ENCODE measurements at regions not wholly inside any gene's neighbourhood (a gene's known extent, or its start where the extent isn't known, plus 50 kb on each side); places are given as distances from the start of the nearest gene placed in this dataset.

DNA sequence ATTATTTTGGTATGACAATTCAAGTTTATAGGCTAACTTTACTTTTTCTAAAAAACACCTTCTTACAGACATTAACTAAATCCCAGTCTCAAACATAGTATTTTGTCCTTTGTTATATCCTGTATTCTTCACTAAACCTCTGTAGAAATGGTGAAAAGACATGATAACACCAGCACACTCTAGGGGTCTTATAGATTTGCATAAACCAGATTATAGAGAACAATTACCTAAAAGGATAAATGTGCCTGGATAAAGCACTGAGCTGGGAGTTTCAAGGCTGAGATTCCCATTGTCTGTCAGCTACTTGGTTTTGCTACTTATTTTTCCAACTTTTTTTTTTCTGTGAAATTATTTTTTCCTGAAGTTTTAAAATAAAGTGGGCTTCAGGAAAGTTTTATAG lies 1288.6 kb upstream of the TMPRSS15 start:
- no peak for DNase-seq (ENCODE audit: low read depth)
- no peak overlapping the region for H3K4me3 ChIP-seq (ENCODE audit: low read length)
- TF ChIP-seq, protein P1, sequence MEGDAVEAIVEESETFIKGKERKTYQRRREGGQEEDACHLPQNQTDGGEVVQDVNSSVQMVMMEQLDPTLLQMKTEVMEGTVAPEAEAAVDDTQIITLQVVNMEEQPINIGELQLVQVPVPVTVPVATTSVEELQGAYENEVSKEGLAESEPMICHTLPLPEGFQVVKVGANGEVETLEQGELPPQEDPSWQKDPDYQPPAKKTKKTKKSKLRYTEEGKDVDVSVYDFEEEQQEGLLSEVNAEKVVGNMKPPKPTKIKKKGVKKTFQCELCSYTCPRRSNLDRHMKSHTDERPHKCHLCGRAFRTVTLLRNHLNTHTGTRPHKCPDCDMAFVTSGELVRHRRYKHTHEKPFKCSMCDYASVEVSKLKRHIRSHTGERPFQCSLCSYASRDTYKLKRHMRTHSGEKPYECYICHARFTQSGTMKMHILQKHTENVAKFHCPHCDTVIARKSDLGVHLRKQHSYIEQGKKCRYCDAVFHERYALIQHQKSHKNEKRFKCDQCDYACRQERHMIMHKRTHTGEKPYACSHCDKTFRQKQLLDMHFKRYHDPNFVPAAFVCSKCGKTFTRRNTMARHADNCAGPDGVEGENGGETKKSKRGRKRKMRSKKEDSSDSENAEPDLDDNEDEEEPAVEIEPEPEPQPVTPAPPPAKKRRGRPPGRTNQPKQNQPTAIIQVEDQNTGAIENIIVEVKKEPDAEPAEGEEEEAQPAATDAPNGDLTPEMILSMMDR (conservative IDR thresholded peaks at IDR 0.05; ENCODE audit: low read depth, low read length) = no peak

DNA sequence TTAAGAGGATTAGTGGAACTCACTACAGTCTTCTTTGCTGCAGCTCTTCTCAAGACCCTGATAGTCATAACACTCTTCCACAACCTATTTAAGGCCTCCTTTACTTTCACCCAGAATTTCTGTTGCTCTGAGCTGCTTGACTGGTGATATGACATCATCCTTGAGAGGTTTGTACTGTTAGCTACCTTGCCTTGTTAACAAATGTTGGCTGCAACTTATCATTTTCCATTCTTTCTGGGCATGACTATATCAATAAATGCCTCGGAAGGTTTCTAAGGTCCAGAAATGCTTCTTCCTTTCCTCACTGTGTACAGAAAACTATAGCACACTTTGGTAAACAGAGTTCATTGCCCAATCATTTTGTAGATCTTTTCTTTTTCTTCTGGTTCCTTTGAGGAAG lies 1292.2 kb upstream of the TMPRSS15 start:
- no peak overlapping the region for H3K4me3 ChIP-seq (ENCODE audit: low read length)
- TF ChIP-seq, protein P1 (conservative IDR thresholded peaks at IDR 0.05; ENCODE audit: low read depth, low read length) = no peak
- no peak for DNase-seq (ENCODE audit: low read depth)

DNA sequence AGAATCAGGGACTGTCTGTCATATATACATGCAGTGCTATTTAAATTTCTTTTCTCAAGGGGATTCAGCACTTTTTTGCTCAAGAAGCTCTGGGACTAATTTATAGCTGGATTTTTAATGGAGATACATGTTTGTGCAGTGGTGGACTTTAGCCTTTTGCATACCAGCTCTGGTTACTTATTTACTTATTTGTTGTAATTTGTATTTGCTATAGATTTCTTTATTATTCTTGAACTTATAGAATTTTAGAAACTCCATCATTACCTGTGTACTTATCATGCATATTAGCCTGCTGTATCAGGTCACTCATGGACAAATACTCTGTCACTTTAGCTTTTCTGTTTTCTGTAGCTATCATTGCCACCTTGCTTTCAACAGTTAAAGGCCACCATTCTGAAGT lies 1296.9 kb upstream of the TMPRSS15 start:
- H3K4me3 ChIP-seq (ENCODE audit: low read length) = no peak overlapping the region
- DNase-seq (ENCODE audit: low read depth) = no peak
- TF ChIP-seq, protein P1 (conservative IDR thresholded peaks at IDR 0.05; ENCODE audit: low read depth, low read length) = no peak

DNA sequence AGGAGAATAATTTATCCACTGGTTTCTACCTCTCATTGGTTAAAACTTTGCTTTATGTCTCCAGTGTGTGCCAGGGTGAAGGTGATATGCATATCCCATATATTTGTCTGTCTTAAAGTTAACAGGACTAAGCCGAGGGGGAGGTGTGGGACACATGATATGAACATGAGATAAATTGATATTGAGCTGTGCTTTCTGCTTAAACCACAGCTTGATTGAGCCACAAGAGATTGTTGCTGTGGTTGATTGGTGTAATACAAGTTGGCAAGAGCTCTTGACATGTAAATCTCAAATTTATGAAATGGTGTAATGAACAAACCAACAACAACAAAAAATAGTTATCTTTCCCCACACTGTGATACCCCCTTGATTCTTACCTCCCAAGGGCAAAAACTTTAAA lies 1295.5 kb upstream of the NCAM2 start:
- H3K4me3 ChIP-seq (ENCODE audit: low read length) = no peak overlapping the region
- TF ChIP-seq, protein P1 (conservative IDR thresholded peaks at IDR 0.05; ENCODE audit: low read depth, low read length) = no peak
- no peak for DNase-seq (ENCODE audit: low read depth)

DNA sequence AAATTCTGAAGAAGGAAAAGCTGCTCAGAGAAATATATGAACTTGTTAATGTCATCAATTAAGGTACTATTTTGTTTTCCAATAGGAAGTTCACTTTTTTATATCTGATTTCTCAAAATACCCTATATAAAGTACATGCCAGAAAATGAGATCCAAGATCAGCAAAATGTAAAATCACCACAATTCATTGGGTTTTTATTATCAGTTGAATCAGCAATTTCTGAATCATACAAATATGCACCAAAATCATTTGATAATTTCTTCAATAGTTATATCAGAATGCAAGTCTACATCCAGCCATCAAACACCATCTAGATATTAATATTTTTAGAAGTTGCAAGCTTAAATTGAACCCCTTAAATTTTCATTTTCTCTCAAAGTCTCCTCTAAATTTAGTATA lies 1293.4 kb upstream of the NCAM2 start:
- TF ChIP-seq, protein P1 (conservative IDR thresholded peaks at IDR 0.05; ENCODE audit: low read depth, low read length) = no peak
- no peak overlapping the region for H3K4me3 ChIP-seq (ENCODE audit: low read length)
- no peak for DNase-seq (ENCODE audit: low read depth)

DNA sequence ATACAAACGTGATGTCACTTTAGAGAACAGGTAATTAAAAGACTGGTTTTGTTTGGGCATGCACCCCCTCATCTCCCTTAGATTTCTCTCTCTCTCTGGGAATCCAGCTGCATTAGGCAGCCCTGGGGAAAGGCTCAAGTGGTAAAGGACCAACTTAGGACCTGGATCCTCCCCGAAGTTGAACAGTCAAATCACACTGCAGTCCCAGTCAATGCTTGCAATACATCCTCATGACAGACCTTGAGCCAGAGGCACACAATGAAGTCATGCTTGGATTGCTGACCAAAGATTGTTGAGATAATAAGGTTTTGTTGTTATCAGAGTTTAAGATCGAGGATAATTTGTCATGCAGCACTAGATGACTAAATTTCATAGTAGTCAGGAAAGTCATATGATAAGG lies 1285.8 kb upstream of the NCAM2 start:
- TF ChIP-seq, protein P1 (conservative IDR thresholded peaks at IDR 0.05; ENCODE audit: low read depth, low read length) = no peak
- DNase-seq (ENCODE audit: low read depth) = no peak
- H3K4me3 ChIP-seq (ENCODE audit: low read length) = no peak overlapping the region

DNA sequence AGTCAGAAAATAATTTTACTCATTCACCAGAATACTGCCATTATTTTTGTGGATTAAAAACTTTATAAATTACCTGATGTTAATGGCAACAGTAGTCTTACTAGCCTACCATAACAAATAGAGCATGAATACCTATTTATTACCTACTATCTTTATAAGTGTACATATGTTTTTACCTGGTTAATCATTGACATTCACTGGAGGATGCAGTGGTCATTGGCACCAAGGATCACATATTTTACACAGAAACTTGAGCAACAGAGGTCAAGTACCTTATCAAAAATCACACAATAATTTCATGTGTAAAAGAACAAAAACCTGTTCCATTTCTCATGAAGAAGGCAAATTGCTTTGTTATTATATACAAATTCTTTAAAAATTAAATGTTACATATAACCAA lies 1284.9 kb upstream of the NCAM2 start:
- no peak overlapping the region for H3K4me3 ChIP-seq (ENCODE audit: low read length)
- TF ChIP-seq, protein P1 (conservative IDR thresholded peaks at IDR 0.05; ENCODE audit: low read depth, low read length) = no peak
- no peak for DNase-seq (ENCODE audit: low read depth)
